ENCODE measurements at regions not wholly inside any gene's neighbourhood (a gene's known extent, or its start where the extent isn't known, plus 50 kb on each side); places are given as distances from the start of the nearest gene placed in this dataset.

- no peak for TF ChIP-seq CTCF (IDR thresholded peaks at IDR 0.05; ENCODE audit: insufficient read depth, missing control alignments)
- DNase-seq (ENCODE audit: insufficient read length, low spot score), result no peak
- no peak for FAIRE-seq
Observed at GRCh38 chr5:72661405-72661804, 154.2 kb upstream of the ZNF366 start.

GRCh38 chr5:72659726-72660125 is 152.5 kb upstream of the ZNF366 start:
- no peak for DNase-seq (ENCODE audit: insufficient read length, low spot score)

GRCh38 chr5:72658761-72659540 is 151.7 kb upstream of the ZNF366 start:
- no peak for TF ChIP-seq CTCF (IDR thresholded peaks at IDR 0.05; ENCODE audit: insufficient read depth, missing control alignments)
- no peak for DNase-seq (ENCODE audit: insufficient read length, low spot score)
- no peak for FAIRE-seq

More at GRCh38 chr5:72659726-72660125, 152.5 kb upstream of the ZNF366 start:
- no peak for FAIRE-seq
- TF ChIP-seq CTCF (IDR thresholded peaks at IDR 0.05; ENCODE audit: insufficient read depth, missing control alignments), result no peak

GRCh38 chr5:72658161-72658560 is 151.0 kb upstream of the ZNF366 start:
- no peak for TF ChIP-seq CTCF (IDR thresholded peaks at IDR 0.05; ENCODE audit: insufficient read depth, missing control alignments)
- DNase-seq (ENCODE audit: insufficient read length, low spot score) (no peak), FAIRE-seq (no peak)

- no peak for TF ChIP-seq CTCF (IDR thresholded peaks at IDR 0.05; ENCODE audit: insufficient read depth, missing control alignments)
- FAIRE-seq (no peak), DNase-seq (ENCODE audit: insufficient read length, low spot score) (no peak)
Observed at GRCh38 chr5:72656756-72657513, 149.7 kb upstream of the ZNF366 start.

GRCh38 chr5:72656331-72656730 is 149.1 kb upstream of the ZNF366 start:
- DNase-seq (ENCODE audit: insufficient read length, low spot score), result no peak
- no peak for TF ChIP-seq CTCF (IDR thresholded peaks at IDR 0.05; ENCODE audit: insufficient read depth, missing control alignments)
- FAIRE-seq, result no peak

GRCh38 chr5:72654231-72654630 is 147.0 kb upstream of the ZNF366 start:
- FAIRE-seq, result no peak
- no peak for TF ChIP-seq CTCF (IDR thresholded peaks at IDR 0.05; ENCODE audit: insufficient read depth, missing control alignments)
- DNase-seq (ENCODE audit: insufficient read length, low spot score), result no peak
